Neural cell (in vitro differentiated cells): ENCODE measurements at regions not wholly inside any gene's neighbourhood (a gene's known extent, or its start where the extent isn't known, plus 50 kb on each side); places are given as distances from the start of the nearest gene placed in this dataset.

Experiments used
- MXI1 ChIP-seq: fragments of 450-650 bp; conservative IDR thresholded peaks from 2 replicates; pipeline ENCODE4 v1.6.1; 2014; ENCODE audit warnings: antibody characterized with exemption, mild to moderate bottlenecking; ENCODE audit not compliant: poor library complexity, severe bottlenecking
- POLR2AphosphoS5 ChIP-seq: IDR thresholded peaks from 2 replicates; pipeline ENCODE4 v1.6.1; 2012
- RAD21 ChIP-seq: fragments of 450-650 bp; conservative IDR thresholded peaks from 2 replicates; pipeline ENCODE4 v1.6.1; 2014; ENCODE audit warnings: antibody characterized with exemption, mild to moderate bottlenecking, moderate library complexity
- TF ChIP-seq, protein P1 (sequence below): fragments of 450-650 bp; IDR thresholded peaks from 2 replicates; pipeline ENCODE4 v1.5.1; 2014; ENCODE audit warnings: antibody characterized with exemption, mild to moderate bottlenecking, moderate library complexity; ENCODE audit not compliant: poor library complexity, severe bottlenecking

GRCh38 chr2:60674524-60675165 is 81.4 kb upstream of the PAPOLG start:
- no peak for TF ChIP-seq POLR2AphosphoS5
- TF ChIP-seq, protein P1, sequence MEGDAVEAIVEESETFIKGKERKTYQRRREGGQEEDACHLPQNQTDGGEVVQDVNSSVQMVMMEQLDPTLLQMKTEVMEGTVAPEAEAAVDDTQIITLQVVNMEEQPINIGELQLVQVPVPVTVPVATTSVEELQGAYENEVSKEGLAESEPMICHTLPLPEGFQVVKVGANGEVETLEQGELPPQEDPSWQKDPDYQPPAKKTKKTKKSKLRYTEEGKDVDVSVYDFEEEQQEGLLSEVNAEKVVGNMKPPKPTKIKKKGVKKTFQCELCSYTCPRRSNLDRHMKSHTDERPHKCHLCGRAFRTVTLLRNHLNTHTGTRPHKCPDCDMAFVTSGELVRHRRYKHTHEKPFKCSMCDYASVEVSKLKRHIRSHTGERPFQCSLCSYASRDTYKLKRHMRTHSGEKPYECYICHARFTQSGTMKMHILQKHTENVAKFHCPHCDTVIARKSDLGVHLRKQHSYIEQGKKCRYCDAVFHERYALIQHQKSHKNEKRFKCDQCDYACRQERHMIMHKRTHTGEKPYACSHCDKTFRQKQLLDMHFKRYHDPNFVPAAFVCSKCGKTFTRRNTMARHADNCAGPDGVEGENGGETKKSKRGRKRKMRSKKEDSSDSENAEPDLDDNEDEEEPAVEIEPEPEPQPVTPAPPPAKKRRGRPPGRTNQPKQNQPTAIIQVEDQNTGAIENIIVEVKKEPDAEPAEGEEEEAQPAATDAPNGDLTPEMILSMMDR = peak; percentile 75
- TF ChIP-seq MXI1 = no peak
- peak; percentile 74 for TF ChIP-seq RAD21
